GM12874 (cell line): ENCODE measurements at regions not wholly inside any gene's neighbourhood (a gene's known extent, or its start where the extent isn't known, plus 50 kb on each side); places are given as distances from the start of the nearest gene placed in this dataset.

Experiments used
- CTCF ChIP-seq: IDR thresholded peaks from 2 replicates; pipeline ENCODE4 v1.5.1; 2011; ENCODE audit warnings: low read depth, mild to moderate bottlenecking, control low read depth, low read length, moderate library complexity; ENCODE audit not compliant: insufficient read depth

- TF ChIP-seq CTCF: no peak
Observed at GRCh38 chr6:24987446-24988115, 51.8 kb upstream of the RIPOR2 start.

GRCh38 chr6:24988562-24988961, 52.8 kb upstream of the RIPOR2 start:
- TF ChIP-seq CTCF: no peak

GRCh38 chr6:24990236-24990845, 54.6 kb upstream of the RIPOR2 start:
- no peak for TF ChIP-seq CTCF

GRCh38 chr6:24990944-24991809, 55.4 kb upstream of the RIPOR2 start:
- no peak for TF ChIP-seq CTCF

GRCh38 chr6:24991810-24992467, 56.2 kb upstream of the RIPOR2 start:
- peak; percentile 65 for TF ChIP-seq CTCF

- TF ChIP-seq CTCF: no peak
Observed at GRCh38 chr6:24994812-24995211, 59.1 kb upstream of the RIPOR2 start.

- no peak for TF ChIP-seq CTCF
Observed at GRCh38 chr6:24995270-24995669, 59.5 kb upstream of the RIPOR2 start.
